Mesenchymal stem cell (in vitro differentiated cells and primary cell): ENCODE measurements at regions not wholly inside any gene's neighbourhood (a gene's known extent, or its start where the extent isn't known, plus 50 kb on each side); places are given as distances from the start of the nearest gene placed in this dataset.

Experiments used
- DNase-seq: peaks from one replicate; pipeline ENCODE4 v3.0.0-alpha.2; 2013
- H2AFZ ChIP-seq: one replicate; pipeline ENCODE4 v1.6.1; 2013; ENCODE audit warnings: low read depth, mild to moderate bottlenecking, control low read depth, inconsistent platforms, low read length, moderate library complexity
- H2AK5ac ChIP-seq: 2 replicates; pipeline ENCODE4 v1.6.1; 2013; ENCODE audit warnings: low read length, moderate library complexity, mild to moderate bottlenecking, inconsistent platforms; ENCODE audit not compliant: severe bottlenecking
- H2BK120ac ChIP-seq: one replicate; pipeline ENCODE4 v1.6.1; 2013; ENCODE audit warnings: low read depth, mild to moderate bottlenecking, inconsistent platforms, low read length, moderate library complexity
- H2BK12ac ChIP-seq, 2 experiments: one replicate each; pipeline ENCODE4 v1.6.1; 2013; ENCODE audit warnings: inconsistent platforms in 2 of 2, low read length in 2 of 2, mild to moderate bottlenecking in 2 of 2, moderate library complexity in 2 of 2, control low read depth in 1 of 2
- H2BK15ac ChIP-seq: one replicate; pipeline ENCODE4 v1.6.1; 2013; ENCODE audit warnings: mild to moderate bottlenecking, low read depth, inconsistent platforms; ENCODE audit not compliant: poor library complexity, severe bottlenecking
- H2BK5ac ChIP-seq: 2 replicates; pipeline ENCODE4 v1.6.1; 2013; ENCODE audit warnings: low read depth, mild to moderate bottlenecking, low read length, control low read depth, inconsistent platforms; ENCODE audit not compliant: poor library complexity, severe bottlenecking
- H3K14ac ChIP-seq, 2 experiments: one replicate each; pipeline ENCODE4 v1.6.1; 2013; ENCODE audit warnings: inconsistent platforms in 2 of 2, low read length in 2 of 2, control low read depth in 1 of 2, mild to moderate bottlenecking in 1 of 2, moderate library complexity in 1 of 2
- H3K18ac ChIP-seq, 2 experiments: one replicate each; pipeline ENCODE4 v1.6.1; 2013; ENCODE audit warnings: inconsistent platforms in 2 of 2, low read length in 2 of 2, control low read depth in 1 of 2, low read depth in 1 of 2, mild to moderate bottlenecking in 1 of 2
- H3K23ac ChIP-seq, 2 experiments: one replicate each; pipeline ENCODE4 v1.6.1; 2013; ENCODE audit warnings: inconsistent platforms in 2 of 2, low read length in 2 of 2, mild to moderate bottlenecking in 2 of 2, moderate library complexity in 2 of 2, control low read depth in 1 of 2
- H3K27ac ChIP-seq: 2 replicates; pipeline ENCODE4 v1.5.1; 2013; ENCODE audit warnings: mild to moderate bottlenecking, moderate library complexity, low read length, control low read depth, inconsistent platforms; ENCODE audit not compliant: poor library complexity, severe bottlenecking
- H3K27me3 ChIP-seq, 2 experiments: 2 replicates each; pipeline versions ENCODE4 v1.6.1 to v1.7.0; 2013; ENCODE audit warnings: low read length in 2 of 2, mild to moderate bottlenecking in 2 of 2, moderate library complexity in 2 of 2, control low read depth in 1 of 2, inconsistent platforms in 1 of 2; ENCODE audit not compliant: control insufficient read depth in 1 of 2, insufficient read depth in 1 of 2
- H3K36me3 ChIP-seq, 2 experiments: 2 replicates each; pipeline versions ENCODE4 v1.6.1 to v1.7.0; 2013; ENCODE audit warnings: low read length in 2 of 2, control low read depth in 1 of 2, inconsistent platforms in 1 of 2, low read depth in 1 of 2, mild to moderate bottlenecking in 1 of 2; ENCODE audit not compliant: insufficient read depth in 2 of 2, control insufficient read depth in 1 of 2
- H3K4ac ChIP-seq, 2 experiments: one replicate each; pipeline ENCODE4 v1.6.1; 2013; ENCODE audit warnings: inconsistent platforms in 2 of 2, low read length in 2 of 2, mild to moderate bottlenecking in 2 of 2, moderate library complexity in 2 of 2, control low read depth in 1 of 2, low read depth in 1 of 2
- H3K4me1 ChIP-seq: 2 replicates; pipeline ENCODE4 v1.6.1; 2013; ENCODE audit warnings: low read depth, low read length, control low read depth; ENCODE audit not compliant: control insufficient read depth, insufficient read depth
- H3K4me2 ChIP-seq: 2 replicates; pipeline ENCODE4 v1.6.1; 2013; ENCODE audit warnings: low read length, mild to moderate bottlenecking, inconsistent platforms; ENCODE audit not compliant: poor library complexity, severe bottlenecking
- H3K4me3 ChIP-seq, 2 experiments: 2 replicates each; pipeline versions ENCODE4 v1.5.1 to v1.7.0; 2013; ENCODE audit warnings: low read length in 2 of 2, mild to moderate bottlenecking in 2 of 2, control low read depth in 1 of 2, low read depth in 1 of 2; ENCODE audit not compliant: insufficient read depth in 1 of 2
- H3K79me1 ChIP-seq: replicated peaks from 2 replicates; pipeline ENCODE4 v1.6.1; 2013; ENCODE audit warnings: mild to moderate bottlenecking, control low read depth, low read length, inconsistent platforms; ENCODE audit not compliant: poor library complexity, severe bottlenecking
- H3K9ac ChIP-seq: 2 replicates; pipeline ENCODE4 v1.7.0; 2013; ENCODE audit warnings: mild to moderate bottlenecking, low read length, moderate library complexity
- H3K9me3 ChIP-seq: 2 replicates; pipeline ENCODE4 v1.7.0; 2013; ENCODE audit warnings: mild to moderate bottlenecking, low read length; ENCODE audit not compliant: control insufficient read depth
- H4K8ac ChIP-seq: one replicate; pipeline ENCODE4 v1.6.1; 2013; ENCODE audit warnings: inconsistent platforms, mild to moderate bottlenecking, low read length, moderate library complexity
- H4K91ac ChIP-seq: one replicate; pipeline ENCODE4 v1.6.1; 2013; ENCODE audit warnings: mild to moderate bottlenecking, low read length, inconsistent platforms
- WGBS: methylation state at CpG from one replicate; pipeline ENCODE4 v1.1.7; 2013; ENCODE audit warnings: mixed read lengths; 5-methylcytosine and 5-hydroxymethylcytosine counted together

GRCh38 chr20:17850684-17851026 lies 117.9 kb downstream of the SNX5 start:
- Histone ChIP-seq H4K8ac (no peak overlapping the region), H3K4me2 (no peak overlapping the region), H3K4me1 (peaks cover 11% of the 10 kb centered on the region), H3K79me1 (no peaks in the 10 kb centered on the region), H3K27me3 (no peaks in the 10 kb centered on the region), H2BK120ac (peak overlapping the region; percentile 19), H2BK15ac (no peak overlapping the region), H2BK12ac (no peak overlapping the region), H3K23ac (no peak overlapping the region), H3K36me3 (no peaks in the 10 kb centered on the region), H3K14ac (no peak overlapping the region), H3K4ac (no peak overlapping the region), H3K9ac (peak overlapping the region; percentile 85), H3K27ac (no peak overlapping the region), H4K91ac (no peak overlapping the region), H3K4me3 (peak overlapping the region in 1 of 2 experiments; percentile 49), H3K9me3 (no peaks in the 10 kb centered on the region), H2BK5ac (no peak overlapping the region), H2AK5ac (no peak overlapping the region), H2AFZ (no peak overlapping the region), H3K18ac (peak overlapping the region in 1 of 2 experiments; percentile 87)
- WGBS = 31% methylated on average over 3 of the region's 4 CpGs
- no peak for DNase-seq

GRCh38 chr20:17849901-17850683 lies 118.5 kb downstream of the SNX5 start:
- H3K36me3 ChIP-seq = no peaks in the 10 kb centered on the region
- H3K23ac ChIP-seq = no peak overlapping the region
- H2BK120ac ChIP-seq = peak overlapping the region; percentile 78
- no peak overlapping the region for H2AK5ac ChIP-seq
- H4K8ac ChIP-seq = peak overlapping the region; percentile 89
- peak overlapping the region; percentile 42 to 90 for H3K4ac ChIP-seq
- H3K14ac ChIP-seq = peak overlapping the region in 1 of 2 experiments; percentile 5
- WGBS = 37% methylated on average over 12 of the region's 15 CpGs
- H3K4me1 ChIP-seq = peaks cover 11% of the 10 kb centered on the region
- peak overlapping the region; percentile 85 for H3K9ac ChIP-seq
- no peak overlapping the region for H2BK5ac ChIP-seq
- peak overlapping the region; percentile 73 to 87 for H3K18ac ChIP-seq
- H3K9me3 ChIP-seq = no peaks in the 10 kb centered on the region
- H3K4me3 ChIP-seq = peak overlapping the region in 1 of 2 experiments; percentile 49
- peak; percentile 99 for DNase-seq
- H3K27ac ChIP-seq = peak overlapping the region; percentile 58
- H4K91ac ChIP-seq = peak overlapping the region; percentile 97
- H2BK12ac ChIP-seq = peak overlapping the region; percentile 55 to 76
- H3K79me1 ChIP-seq = no peaks in the 10 kb centered on the region
- H3K27me3 ChIP-seq = no peaks in the 10 kb centered on the region
- no peak overlapping the region for H2BK15ac ChIP-seq
- no peak overlapping the region for H2AFZ ChIP-seq
- H3K4me2 ChIP-seq = no peak overlapping the region

GRCh38 chr20:17849138-17849900 lies 119.3 kb downstream of the SNX5 start:
- Histone ChIP-seq H2AFZ (no peak overlapping the region), H4K91ac (peak overlapping the region; percentile 89), H3K18ac (peak overlapping the region; percentile 70 to 87), H3K23ac (no peak overlapping the region), H2BK15ac (peak overlapping the region; percentile 84), H2BK12ac (peak overlapping the region; percentile 76 to 95), H2AK5ac (peak overlapping the region; percentile 34), H3K4me1 (peaks cover 11% of the 10 kb centered on the region), H3K27ac (peak overlapping the region; percentile 58), H3K4me2 (no peak overlapping the region), H2BK5ac (no peak overlapping the region), H3K36me3 (no peaks in the 10 kb centered on the region), H3K27me3 (no peaks in the 10 kb centered on the region), H3K14ac (peak overlapping the region in 1 of 2 experiments; percentile 23), H3K4ac (peak overlapping the region; percentile 63 to 71), H3K9ac (peak overlapping the region; percentile 46), H3K79me1 (no peaks in the 10 kb centered on the region), H2BK120ac (peak overlapping the region; percentile 78), H3K9me3 (no peaks in the 10 kb centered on the region), H4K8ac (peak overlapping the region; percentile 77), H3K4me3 (peak overlapping the region in 1 of 2 experiments; percentile 13)
- 92% methylated on average over 6 of the region's 6 CpGs for WGBS
- no peak for DNase-seq
